Coronary artery (tissue), 2 donors: ENCODE measurements at regions not wholly inside any gene's neighbourhood (a gene's known extent, or its start where the extent isn't known, plus 50 kb on each side); places are given as distances from the start of the nearest gene placed in this dataset.
"Not testable (repeated sequence)": the region's sequence is repeated elsewhere in the genome, so short reads cannot be mapped to it uniquely, and the experiment has no call there.

ENCODE experiments used
- DNase-seq: peaks from one replicate; pipeline ENCODE4 v3.0.0-alpha.2; 2017; ENCODE audit warnings: low spot score
- H3K27ac ChIP-seq, 2 donors: fragments of 200-600 bp; sonication (generic); one replicate each; pipeline ENCODE4 v1.5.1; 2016 to 2019
- H3K4me3 ChIP-seq: fragments of 200-600 bp; sonication (generic); 2 replicates; pipeline ENCODE4 v1.5.1; 2016; ENCODE audit warnings: mild to moderate bottlenecking, moderate library complexity
- TF ChIP-seq, protein P1 (sequence below): fragments of 200-600 bp; sonication (generic); IDR thresholded peaks from one replicate; pipeline ENCODE4 v1.5.1; 2019; ENCODE audit warnings: antibody characterized with exemption

DNA sequence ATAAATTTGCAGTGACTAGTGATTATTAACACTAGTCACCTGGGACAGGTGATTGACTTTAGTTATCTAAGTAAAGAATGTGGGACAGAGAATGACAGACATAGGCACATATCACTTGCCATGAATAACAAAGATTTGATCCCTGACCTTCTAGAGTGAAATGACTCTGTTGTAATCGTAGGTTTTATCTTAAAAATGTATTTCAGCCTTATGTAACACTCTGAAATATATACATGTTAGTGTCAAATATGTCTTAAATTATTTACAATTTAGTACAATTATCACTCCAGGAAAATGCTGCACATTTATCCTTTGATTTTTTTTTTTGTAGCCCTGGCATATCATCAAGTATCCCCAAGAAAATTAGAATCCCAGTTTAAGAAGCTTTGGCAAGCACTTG lies 186.4 kb upstream of the PTGFR start:
- TF ChIP-seq, protein P1, sequence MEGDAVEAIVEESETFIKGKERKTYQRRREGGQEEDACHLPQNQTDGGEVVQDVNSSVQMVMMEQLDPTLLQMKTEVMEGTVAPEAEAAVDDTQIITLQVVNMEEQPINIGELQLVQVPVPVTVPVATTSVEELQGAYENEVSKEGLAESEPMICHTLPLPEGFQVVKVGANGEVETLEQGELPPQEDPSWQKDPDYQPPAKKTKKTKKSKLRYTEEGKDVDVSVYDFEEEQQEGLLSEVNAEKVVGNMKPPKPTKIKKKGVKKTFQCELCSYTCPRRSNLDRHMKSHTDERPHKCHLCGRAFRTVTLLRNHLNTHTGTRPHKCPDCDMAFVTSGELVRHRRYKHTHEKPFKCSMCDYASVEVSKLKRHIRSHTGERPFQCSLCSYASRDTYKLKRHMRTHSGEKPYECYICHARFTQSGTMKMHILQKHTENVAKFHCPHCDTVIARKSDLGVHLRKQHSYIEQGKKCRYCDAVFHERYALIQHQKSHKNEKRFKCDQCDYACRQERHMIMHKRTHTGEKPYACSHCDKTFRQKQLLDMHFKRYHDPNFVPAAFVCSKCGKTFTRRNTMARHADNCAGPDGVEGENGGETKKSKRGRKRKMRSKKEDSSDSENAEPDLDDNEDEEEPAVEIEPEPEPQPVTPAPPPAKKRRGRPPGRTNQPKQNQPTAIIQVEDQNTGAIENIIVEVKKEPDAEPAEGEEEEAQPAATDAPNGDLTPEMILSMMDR: no peak
- no peak overlapping the region for H3K4me3 ChIP-seq

DNA sequence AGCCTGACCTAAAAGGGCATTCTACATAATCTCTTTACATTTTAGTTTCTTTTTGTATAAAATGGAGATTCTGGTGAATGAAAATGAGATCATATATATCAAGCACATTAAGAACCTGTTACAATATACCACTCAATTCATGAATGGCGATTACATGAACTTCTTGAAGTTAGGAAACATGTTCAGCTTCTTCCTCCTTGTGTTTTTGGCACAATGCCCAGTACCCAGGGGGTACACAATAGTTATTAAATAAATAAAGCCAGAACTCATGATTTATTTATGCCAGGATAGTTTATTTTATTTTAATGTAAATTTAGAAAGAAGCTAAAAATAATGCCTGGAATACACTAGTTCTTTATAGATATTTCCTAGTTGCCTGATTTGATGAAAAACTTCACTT lies 186.0 kb upstream of the PTGFR start:
- Histone ChIP-seq H3K27ac (no peak overlapping the region), H3K4me3 (no peak overlapping the region)
- no peak for DNase-seq
- TF ChIP-seq, protein P1: no peak

More for the DNA sequence above, 186.4 kb upstream of the PTGFR start:
- DNase-seq: no peak
- no peak overlapping the region for H3K27ac ChIP-seq

DNA sequence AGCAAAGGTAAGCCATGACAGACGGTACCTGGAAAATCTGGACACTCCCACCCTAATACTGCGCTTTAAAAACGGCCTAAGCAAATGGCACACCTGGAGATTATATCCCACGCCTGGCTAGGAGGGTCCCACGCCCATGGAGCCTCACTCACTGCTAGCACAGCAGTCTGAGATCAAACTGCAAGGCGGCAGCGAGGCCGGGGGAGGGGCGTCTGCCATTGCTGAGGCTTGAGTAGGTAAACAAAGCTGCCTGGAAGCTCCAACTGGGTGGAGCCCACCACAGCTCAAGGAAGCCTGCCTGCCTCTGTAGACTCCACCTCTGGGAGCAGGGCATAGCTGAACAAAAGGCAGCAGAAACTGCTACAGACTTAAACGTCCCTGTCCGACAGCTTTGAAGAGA lies 180.5 kb upstream of the PTGFR start:
- not testable (repeated sequence) for DNase-seq

DNA sequence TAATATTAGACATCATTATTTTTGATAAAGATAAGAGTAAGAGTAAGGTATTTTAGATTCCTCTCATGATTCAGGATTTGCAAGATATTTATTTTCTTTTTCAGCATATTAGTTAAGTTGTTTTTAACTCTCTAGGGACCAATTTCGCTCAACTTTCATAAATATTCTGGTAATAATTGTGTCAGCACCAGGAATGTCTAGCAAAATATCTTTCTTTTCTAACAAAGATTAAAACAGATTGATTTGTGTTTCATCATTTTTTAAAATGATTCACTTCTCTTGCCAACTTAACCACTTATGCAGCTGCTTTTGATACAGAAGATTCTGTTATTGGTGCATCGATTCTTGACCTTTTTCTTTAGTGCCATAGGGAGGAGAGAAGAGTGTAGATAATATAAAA lies 172.8 kb upstream of the PTGFR start:
- TF ChIP-seq, protein P1: no peak
- DNase-seq: no peak
- H3K27ac ChIP-seq: no peak overlapping the region
- H3K4me3 ChIP-seq: no peak overlapping the region

More for the DNA sequence above, 180.5 kb upstream of the PTGFR start:
- not testable (repeated sequence) for H3K4me3 ChIP-seq, H3K27ac ChIP-seq

DNA sequence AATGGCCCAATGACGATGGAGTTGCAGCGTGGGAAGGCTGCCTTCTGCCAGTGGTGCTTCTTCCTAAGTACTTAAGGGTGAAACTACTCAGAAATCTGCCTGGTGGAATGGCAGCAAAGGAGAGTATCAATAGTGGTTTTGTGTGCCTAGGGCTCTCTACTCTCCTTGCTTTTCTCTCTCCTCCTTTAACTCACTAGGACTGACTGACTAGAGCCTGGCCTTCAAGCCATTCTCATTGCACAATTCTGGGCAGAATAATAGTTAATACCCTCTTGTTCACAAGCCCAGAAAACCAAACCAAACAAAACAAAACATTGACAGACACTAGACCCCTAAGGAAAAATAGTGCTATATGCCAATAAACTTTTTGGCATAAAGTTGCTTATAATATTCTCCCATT lies 171.2 kb upstream of the PTGFR start:
- TF ChIP-seq, protein P1: no peak
- DNase-seq: no peak
- Histone ChIP-seq H3K27ac (no peak overlapping the region), H3K4me3 (no peak overlapping the region)

DNA sequence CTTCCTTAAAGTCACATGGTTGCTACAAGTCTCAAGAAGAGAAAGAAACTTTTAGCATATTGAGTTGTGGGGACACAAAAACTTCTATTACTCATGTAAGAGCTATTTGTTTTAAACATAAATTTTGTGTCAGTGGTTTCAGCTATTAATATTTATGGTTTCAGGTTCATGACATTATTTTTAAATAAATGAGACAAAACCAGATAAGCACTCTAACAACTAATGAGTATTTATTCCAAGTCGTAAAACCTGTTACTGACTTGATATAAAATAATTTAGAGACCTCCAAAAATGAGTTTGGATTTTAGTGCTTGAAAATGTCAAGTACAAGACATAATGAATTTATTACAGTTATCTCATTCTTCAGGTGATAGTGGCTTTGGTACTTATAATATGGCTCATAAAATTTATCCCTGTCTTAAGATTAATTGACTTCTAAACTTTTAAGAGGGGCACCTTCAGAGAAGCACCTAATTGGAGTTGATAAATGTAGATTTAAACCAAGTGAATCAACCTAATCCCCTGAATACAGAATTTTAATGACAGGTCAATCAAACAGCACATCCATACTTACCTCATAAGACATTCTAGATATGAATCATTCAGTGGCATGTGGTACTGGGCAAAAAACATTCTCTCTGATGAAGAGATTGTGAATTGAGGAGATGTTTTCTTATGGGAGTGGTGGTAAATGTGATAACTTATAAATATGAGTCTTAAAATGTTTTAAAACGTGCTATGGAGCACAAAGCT lies 167.7 kb upstream of the PTGFR start:
- no peak for DNase-seq
- no peak overlapping the region for H3K4me3 ChIP-seq
- no peak overlapping the region for H3K27ac ChIP-seq
- TF ChIP-seq, protein P1: no peak

DNA sequence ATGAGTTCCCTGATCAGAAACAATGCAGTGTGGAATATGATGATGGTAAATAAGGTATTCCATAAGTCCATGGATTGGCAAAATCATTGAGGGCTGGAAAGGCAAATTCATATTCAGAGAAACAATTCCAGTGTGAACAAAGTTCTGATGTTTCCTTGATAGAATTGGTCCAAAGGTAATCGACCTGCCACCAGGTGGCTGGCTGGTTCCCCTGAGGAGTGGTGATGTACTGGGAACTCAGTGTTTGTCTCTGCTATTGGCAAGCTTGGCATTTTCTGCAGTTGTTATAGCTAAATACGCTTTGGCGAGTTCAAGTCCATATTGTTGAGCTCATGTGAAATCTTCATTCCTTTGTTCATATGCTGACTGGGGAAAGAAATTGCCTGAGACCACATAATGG lies 165.5 kb upstream of the PTGFR start:
- Histone ChIP-seq H3K4me3 (no peak overlapping the region), H3K27ac (no peak overlapping the region)
- TF ChIP-seq, protein P1: no peak
- DNase-seq: no peak
